Hepatocyte (in vitro differentiated cells): ENCODE measurements at regions not wholly inside any gene's neighbourhood (a gene's known extent, or its start where the extent isn't known, plus 50 kb on each side); places are given as distances from the start of the nearest gene placed in this dataset.

ENCODE experiments used
- CTCF ChIP-seq: fragments of 200-600 bp; sonication (generic); IDR thresholded peaks from 2 replicates; pipeline ENCODE4 v1.5.1; 2016; ENCODE audit warnings: antibody characterized with exemption, mild to moderate bottlenecking; ENCODE audit not compliant: poor library complexity
- EZH2phosphoT487 ChIP-seq: fragments of 200-600 bp; sonication (generic); IDR thresholded peaks from one replicate; pipeline ENCODE4 v1.6.1; 2018; ENCODE audit warnings: antibody characterized with exemption, mild to moderate bottlenecking, low read depth, moderate library complexity; ENCODE audit not compliant: unreplicated experiment, severe bottlenecking

DNA sequence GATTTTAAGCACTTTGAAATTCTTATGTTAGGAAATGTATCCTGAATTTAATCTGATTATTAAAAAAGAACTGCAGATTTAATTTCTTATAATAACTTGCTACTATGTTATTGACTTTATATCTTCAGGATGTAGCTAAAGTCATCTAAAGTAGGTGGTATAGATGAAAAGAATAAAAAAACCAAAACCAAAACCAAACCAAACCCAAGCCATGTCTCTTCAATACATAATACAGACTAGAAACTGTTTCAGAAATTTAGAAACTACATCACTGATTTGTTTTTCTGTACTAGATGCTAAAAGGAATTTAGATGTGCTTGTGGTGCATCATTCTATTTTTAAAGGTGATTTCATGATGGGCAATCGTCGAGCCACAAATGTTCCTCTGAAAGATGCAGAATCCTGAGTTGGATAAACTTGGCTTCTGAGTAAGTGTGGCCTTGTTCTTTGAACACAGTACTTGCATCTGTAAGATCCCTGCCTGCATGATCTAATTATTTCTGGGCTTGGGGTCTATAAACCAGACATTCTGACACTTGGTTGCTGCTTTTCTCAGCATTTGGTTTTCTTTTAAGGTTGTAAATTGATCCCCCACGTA is 287.1 kb upstream of the SUCLG2 start:
- TF ChIP-seq CTCF (no peak), EZH2phosphoT487 (no peak)
